OCI-LY1 (cell line): ENCODE measurements at regions not wholly inside any gene's neighbourhood (a gene's known extent, or its start where the extent isn't known, plus 50 kb on each side); places are given as distances from the start of the nearest gene placed in this dataset.
"Not testable (repeated sequence)": the region's sequence is repeated elsewhere in the genome, so short reads cannot be mapped to it uniquely, and the experiment has no call there.

Experiments
- H2AFZ ChIP-seq: fragments of 200-600 bp; sonication (generic), shearing (Covaris generic); 2 replicates; pipeline ENCODE4 v1.6.0; 2014; ENCODE audit warnings: antibody characterized with exemption, mild to moderate bottlenecking, low read length
- H3F3A ChIP-seq: fragments of 200-600 bp; sonication (generic), shearing (Covaris generic); 2 replicates; pipeline ENCODE4 v1.6.0; 2014; ENCODE audit warnings: mild to moderate bottlenecking, antibody characterized with exemption, low read length, moderate library complexity; ENCODE audit not compliant: insufficient read depth
- H3K27ac ChIP-seq: fragments of 200-600 bp; sonication (generic); 2 replicates; pipeline ENCODE4 v1.5.1; 2014; ENCODE audit warnings: low read length, mixed run types, mild to moderate bottlenecking, low read depth; ENCODE audit not compliant: poor library complexity, severe bottlenecking
- H3K27me3 ChIP-seq: fragments of 200-600 bp; sonication (generic); 2 replicates; pipeline ENCODE4 v1.6.0; 2014; ENCODE audit warnings: antibody characterized with exemption, mild to moderate bottlenecking, low read length, moderate library complexity; ENCODE audit not compliant: insufficient read depth
- H3K36me3 ChIP-seq: fragments of 200-600 bp; sonication (generic); 2 replicates; pipeline ENCODE4 v1.6.1; 2014; ENCODE audit warnings: mild to moderate bottlenecking, antibody characterized with exemption, low read length, moderate library complexity, mixed read lengths; ENCODE audit not compliant: insufficient read depth
- H3K4me1 ChIP-seq: fragments of 200-600 bp; sonication (generic); 2 replicates; pipeline ENCODE4 v1.5.1; 2014; ENCODE audit warnings: mild to moderate bottlenecking, low read length, moderate library complexity; ENCODE audit not compliant: insufficient read depth, severe bottlenecking
- H3K4me2 ChIP-seq: fragments of 200-600 bp; sonication (generic), shearing (Covaris generic); 2 replicates; pipeline ENCODE4 v1.6.1; 2014; ENCODE audit warnings: low read length
- H3K4me3 ChIP-seq: fragments of 200-600 bp; sonication (generic); 2 replicates; pipeline ENCODE4 v1.5.1; 2014; ENCODE audit warnings: low read length, low read depth, mild to moderate bottlenecking, mixed read lengths; ENCODE audit not compliant: poor library complexity, severe bottlenecking
- H3K79me2 ChIP-seq: fragments of 200-600 bp; shearing (Covaris generic); 2 replicates; pipeline ENCODE4 v1.6.1; 2016; ENCODE audit warnings: mixed run types, low read length, mixed read lengths; ENCODE audit not compliant: insufficient read depth
- H3K9ac ChIP-seq: fragments of 200-600 bp; sonication (generic), shearing (Covaris generic); 2 replicates; pipeline ENCODE4 v1.6.1; 2014; ENCODE audit warnings: mild to moderate bottlenecking, low read length, mixed read lengths
- H3K9me2 ChIP-seq: fragments of 200-600 bp; sonication (generic), shearing (Covaris generic); 2 replicates; pipeline ENCODE4 v1.6.1; 2014; ENCODE audit warnings: low read depth, mild to moderate bottlenecking, low read length, mixed read lengths
- H3K9me3 ChIP-seq: fragments of 200-600 bp; shearing (Covaris generic); 2 replicates; pipeline ENCODE4 v1.6.1; 2014; ENCODE audit warnings: low read length, mixed read lengths
- H4K20me1 ChIP-seq: fragments of 200-600 bp; sonication (generic), shearing (Covaris generic); 2 replicates; pipeline ENCODE4 v1.6.0; 2016; ENCODE audit warnings: mild to moderate bottlenecking, low read length; ENCODE audit not compliant: insufficient read depth
- CTCF ChIP-seq: fragments of 200-600 bp; sonication (generic), shearing (Covaris generic); IDR thresholded peaks from 2 replicates; pipeline ENCODE4 v1.5.1; 2017; ENCODE audit warnings: mild to moderate bottlenecking, antibody characterized with exemption, low read length, moderate library complexity, mixed read lengths
- EZH2 ChIP-seq: fragments of 200-600 bp; sonication (generic), shearing (Covaris generic); IDR thresholded peaks from 2 replicates; pipeline ENCODE4 v1.8.0; 2017; ENCODE audit warnings: borderline replicate concordance, mixed run types, mild to moderate bottlenecking, antibody characterized with exemption, low read length, moderate library complexity, mixed read lengths

DNA sequence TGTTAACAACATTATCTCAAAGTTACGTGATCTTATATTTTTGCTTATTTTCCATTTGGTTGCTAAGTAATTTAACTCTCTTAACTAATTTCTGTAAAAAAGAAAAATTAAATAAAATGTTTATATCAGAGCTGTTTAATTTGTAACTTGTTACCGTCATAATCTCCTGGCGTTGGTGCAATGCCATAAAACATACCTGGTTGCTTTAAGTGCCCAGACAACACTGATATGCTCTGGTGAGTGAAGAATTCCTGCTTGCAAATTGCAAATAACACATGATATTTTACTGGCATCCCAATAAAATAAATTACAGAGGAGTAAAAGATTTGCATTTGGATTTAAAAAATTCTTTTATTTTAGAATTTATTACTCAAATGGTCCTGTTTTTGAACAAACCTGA lies 640.1 kb upstream of the MIS18BP1 start:
- Histone ChIP-seq H3F3A (no peaks in the 10 kb centered on the region), H3K4me1 (no peaks in the 10 kb centered on the region), H3K4me3 (no peak overlapping the region), H3K9me3 (no peaks in the 10 kb centered on the region), H4K20me1 (no peaks in the 10 kb centered on the region), H3K27ac (no peak overlapping the region), H3K9me2 (no peaks in the 10 kb centered on the region), H3K9ac (no peak overlapping the region), H3K79me2 (no peaks in the 10 kb centered on the region), H3K27me3 (no peaks in the 10 kb centered on the region), H3K36me3 (no peaks in the 10 kb centered on the region), H2AFZ (no peak overlapping the region), H3K4me2 (no peak overlapping the region)
- TF ChIP-seq EZH2 = no peak
- TF ChIP-seq CTCF = no peak

GRCh38 chr14:45891417-45892080 lies 638.5 kb upstream of the MIS18BP1 start:
- Histone ChIP-seq H2AFZ (no peak overlapping the region), H3K27ac (no peak overlapping the region), H3K27me3 (no peaks in the 10 kb centered on the region), H3K4me2 (no peak overlapping the region), H3K9ac (no peak overlapping the region), H3K79me2 (no peaks in the 10 kb centered on the region), H3F3A (no peaks in the 10 kb centered on the region), H4K20me1 (no peaks in the 10 kb centered on the region), H3K36me3 (no peaks in the 10 kb centered on the region), H3K4me1 (no peaks in the 10 kb centered on the region), H3K9me3 (no peaks in the 10 kb centered on the region), H3K9me2 (no peaks in the 10 kb centered on the region), H3K4me3 (no peak overlapping the region)
- TF ChIP-seq EZH2 (no peak), CTCF (no peak)

- not testable (repeated sequence) for H3K4me3 ChIP-seq, H3K36me3 ChIP-seq, H3K79me2 ChIP-seq, H2AFZ ChIP-seq, H3K9ac ChIP-seq, H3K9me3 ChIP-seq, H3K4me1 ChIP-seq, H3K9me2 ChIP-seq, H3F3A ChIP-seq, H3K27ac ChIP-seq, H3K27me3 ChIP-seq, H3K4me2 ChIP-seq, H4K20me1 ChIP-seq
Observed at GRCh38 chr14:45888766-45889285, 635.8 kb upstream of the MIS18BP1 start.

DNA sequence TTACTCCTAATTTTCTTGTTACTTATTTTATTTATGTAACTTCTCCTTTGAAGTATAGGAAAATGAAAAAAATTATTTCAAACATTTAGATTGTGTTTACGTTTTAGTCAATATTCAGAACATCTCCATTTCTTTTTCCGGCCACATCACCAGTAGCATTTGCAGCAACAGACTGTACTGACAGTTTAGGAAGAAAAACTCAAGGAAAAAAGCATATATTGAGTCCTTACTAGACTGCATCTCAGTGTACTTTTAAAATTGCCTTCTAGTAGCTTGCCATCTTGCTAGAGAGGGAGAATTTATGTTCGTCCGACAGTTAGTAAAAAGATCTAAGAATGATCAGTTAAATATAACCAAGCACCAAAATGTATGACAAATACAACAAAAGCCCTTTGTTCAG lies 625.0 kb upstream of the MIS18BP1 start:
- TF ChIP-seq CTCF = no peak
- no peak for TF ChIP-seq EZH2
- Histone ChIP-seq H3K79me2 (no peaks in the 10 kb centered on the region), H3K4me2 (no peak overlapping the region), H3K4me3 (no peak overlapping the region), H3F3A (no peaks in the 10 kb centered on the region), H3K9me2 (no peaks in the 10 kb centered on the region), H2AFZ (no peak overlapping the region), H4K20me1 (no peaks in the 10 kb centered on the region), H3K27ac (no peak overlapping the region), H3K27me3 (no peaks in the 10 kb centered on the region), H3K4me1 (no peaks in the 10 kb centered on the region), H3K36me3 (no peaks in the 10 kb centered on the region), H3K9ac (no peak overlapping the region), H3K9me3 (no peaks in the 10 kb centered on the region)
